SH-SY5Y (cell line): ENCODE measurements at regions not wholly inside any gene's neighbourhood (a gene's known extent, or its start where the extent isn't known, plus 50 kb on each side); places are given as distances from the start of the nearest gene placed in this dataset.

Experiments used
- GATA2 ChIP-seq: IDR thresholded peaks from 2 replicates; pipeline ENCODE4 v1.6.1; 2011; ENCODE audit warnings: mild to moderate bottlenecking, low read depth, low read length
- GATA3 ChIP-seq: IDR thresholded peaks from 2 replicates; pipeline ENCODE4 v1.6.1; 2011; ENCODE audit warnings: low read depth, mild to moderate bottlenecking, low read length, moderate library complexity

GRCh38 chr3:124656531-124656930 lies 73.7 kb upstream of the UMPS start:
- TF ChIP-seq GATA3 (no peak), GATA2 (no peak)
